H1 (cell line): ENCODE measurements at regions not wholly inside any gene's neighbourhood (a gene's known extent, or its start where the extent isn't known, plus 50 kb on each side); places are given as distances from the start of the nearest gene placed in this dataset.

Experiments
- CHD7 ChIP-seq: fragments of 300-600 bp; sonication (generic); IDR thresholded peaks from 2 replicates; pipeline ENCODE4 v1.7.1; 2012; ENCODE audit warnings: low read length, moderate library complexity, mild to moderate bottlenecking, inconsistent platforms; ENCODE audit not compliant: insufficient replicate concordance
- SIN3A ChIP-seq, 2 experiments: IDR thresholded peaks in 1 of 2; conservative IDR thresholded peaks in 1 of 2; 2 replicates each; pipeline ENCODE4 v1.6.1; 2011 to 2012; ENCODE audit warnings: low read length in 2 of 2, improper control_type of control experiment in 1 of 2, low read depth in 1 of 2, mild to moderate bottlenecking in 1 of 2

DNA sequence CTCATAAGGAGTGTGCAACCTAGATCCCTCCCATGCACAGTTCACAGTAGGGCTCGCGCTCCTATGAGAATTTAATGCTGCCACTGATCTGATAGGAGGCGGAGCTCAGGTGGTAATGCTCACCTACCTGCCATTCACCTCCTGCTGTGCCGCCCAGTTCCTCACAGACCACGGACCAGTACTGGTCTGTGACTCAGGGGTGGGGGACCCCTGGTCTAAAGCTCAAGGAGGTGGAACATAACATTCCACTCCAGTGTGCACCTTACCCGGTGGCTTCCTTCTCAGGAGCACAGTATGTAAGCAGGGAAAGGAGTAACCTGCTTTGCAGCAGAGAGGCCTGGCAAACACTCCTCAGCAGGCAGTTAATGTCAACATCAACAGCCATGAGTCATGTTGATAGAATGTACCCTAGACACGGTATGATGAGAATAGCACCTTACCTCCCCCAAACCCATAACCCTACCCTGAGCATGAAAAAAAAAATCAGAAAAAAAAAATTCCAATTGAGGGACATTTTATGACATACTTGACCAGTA is 273.5 kb downstream of the FGFR2 start (continued):
- TF ChIP-seq CHD7, result no peak
- no peak for TF ChIP-seq SIN3A (conservative IDR thresholded peaks at IDR 0.05 in 1 of 2, IDR thresholded peaks at IDR 0.05 in 1 of 2; ENCODE audit: low read depth in 1 of 2, low read length in 2 of 2)
